IMR-90 (cell line): ENCODE measurements at regions not wholly inside any gene's neighbourhood (a gene's known extent, or its start where the extent isn't known, plus 50 kb on each side); places are given as distances from the start of the nearest gene placed in this dataset.

ENCODE experiments used
- ATAC-seq: fragments of 200-7000 bp; cut with Tn5 transposase; 2 replicates; pipeline ENCODE4 v1.9.1; 2020; ENCODE audit warnings: low read depth, mild to moderate bottlenecking, moderate library complexity
- BruUV-seq: library from RNA; stranded (reverse); fragments of 400-500 nt; replicated peaks from 2 replicates; lab custom pipeline; 2021; lab: Mats Ljungman, UMichigan
- CTCF ChIA-PET: fragments of 300-600 bp; formaldehyde crosslinking; extraction: SDS; loops from one replicate; lab custom pipeline; 2021; ENCODE audit warnings: antibody characterized with exemption; lab: Yijun Ruan, JAX
- POLR2A ChIA-PET: fragments of 300-600 bp; sonication (Branson Sonifier 250); formaldehyde crosslinking; loops from one replicate; lab custom pipeline; 2022; ENCODE audit warnings: antibody characterized with exemption; ENCODE audit not compliant: unreplicated experiment; lab: Charles Lee
- DNase-seq: peaks from one replicate; pipeline ENCODE4 v3.0.0; 2013
- H2AFZ ChIP-seq: replicated peaks from 2 replicates; pipeline ENCODE3; 2013; ENCODE audit warnings: low read length, mild to moderate bottlenecking; ENCODE audit not compliant: poor library complexity
- H2AK5ac ChIP-seq: 2 replicates; pipeline ENCODE4 v1.6.1; 2013; ENCODE audit warnings: low read depth, low read length, inconsistent platforms
- H2AK9ac ChIP-seq: replicated peaks from 2 replicates; pipeline ENCODE3; 2013; ENCODE audit warnings: mild to moderate bottlenecking, low read depth, low read length, moderate library complexity; ENCODE audit not compliant: poor library complexity
- H2BK120ac ChIP-seq: 2 replicates; pipeline ENCODE4 v1.6.1; 2013; ENCODE audit warnings: low read depth, low read length, inconsistent platforms
- H2BK15ac ChIP-seq: 3 replicates; pipeline ENCODE4 v1.6.1; 2013; ENCODE audit warnings: low read depth, low read length, inconsistent platforms
- H2BK20ac ChIP-seq: 2 replicates; pipeline ENCODE4 v1.6.1; 2013; ENCODE audit warnings: low read depth, mild to moderate bottlenecking, inconsistent platforms, low read length, moderate library complexity
- H2BK5ac ChIP-seq: 2 replicates; pipeline ENCODE4 v1.6.1; 2013; ENCODE audit warnings: mild to moderate bottlenecking, low read depth, low read length, inconsistent platforms; ENCODE audit not compliant: poor library complexity, severe bottlenecking
- H3K14ac ChIP-seq: replicated peaks from 2 replicates; pipeline ENCODE4 v1.6.1; 2013; ENCODE audit warnings: low read depth, low read length, inconsistent platforms
- H3K18ac ChIP-seq: 2 replicates; pipeline ENCODE4 v1.6.1; 2013; ENCODE audit warnings: low read depth, low read length, control low read depth
- H3K23ac ChIP-seq: 2 replicates; pipeline ENCODE4 v1.6.1; 2013; ENCODE audit warnings: low read depth, low read length, inconsistent platforms
- H3K27ac ChIP-seq: 2 replicates; pipeline ENCODE4 v1.5.1; 2013; ENCODE audit warnings: mild to moderate bottlenecking, control low read depth, low read length; ENCODE audit not compliant: insufficient read depth
- H3K27me3 ChIP-seq: 2 replicates; pipeline ENCODE4 v1.6.1; 2013; ENCODE audit warnings: low read length; ENCODE audit not compliant: control insufficient read depth, insufficient read depth
- H3K36me3 ChIP-seq: 2 replicates; pipeline ENCODE4 v1.6.1; 2013; ENCODE audit warnings: low read length, mixed read lengths; ENCODE audit not compliant: control insufficient read depth, insufficient read depth
- H3K4ac ChIP-seq: 2 replicates; pipeline ENCODE4 v1.6.1; 2013; ENCODE audit warnings: low read depth, low read length, inconsistent platforms
- H3K4me1 ChIP-seq: 2 replicates; pipeline ENCODE4 v1.6.1; 2013; ENCODE audit warnings: low read length, mixed read lengths; ENCODE audit not compliant: control insufficient read depth, insufficient read depth
- H3K4me2 ChIP-seq: 2 replicates; pipeline ENCODE4 v1.6.1; 2013; ENCODE audit warnings: low read depth, mild to moderate bottlenecking, control low read depth, low read length, moderate library complexity
- H3K4me3 ChIP-seq: 2 replicates; pipeline ENCODE4 v1.5.1; 2013; ENCODE audit warnings: low read depth, mild to moderate bottlenecking, control low read depth, low read length, moderate library complexity; ENCODE audit not compliant: insufficient read depth
- H3K56ac ChIP-seq: 2 replicates; pipeline ENCODE4 v1.6.1; 2013; ENCODE audit warnings: low read length, inconsistent platforms; ENCODE audit not compliant: insufficient read depth; ENCODE audit errors: extremely low read depth
- H3K79me1 ChIP-seq, 2 experiments: 2 replicates each; pipeline ENCODE4 v1.6.1; 2013; ENCODE audit warnings: low read length in 2 of 2, inconsistent platforms in 1 of 2, low read depth in 1 of 2
- H3K9ac ChIP-seq: 2 replicates; pipeline ENCODE4 v1.6.1; 2013; ENCODE audit warnings: low read depth, low read length, control low read depth
- H3K9me1 ChIP-seq: 2 replicates; pipeline ENCODE4 v1.6.1; 2013; ENCODE audit warnings: low read length, inconsistent platforms; ENCODE audit not compliant: insufficient read depth
- H3K9me3 ChIP-seq: 2 replicates; pipeline ENCODE4 v1.6.1; 2013; ENCODE audit warnings: low read length; ENCODE audit not compliant: control insufficient read depth, insufficient read depth
- H4K20me1 ChIP-seq: 2 replicates; pipeline ENCODE4 v1.6.1; 2013; ENCODE audit warnings: low read length, inconsistent platforms; ENCODE audit not compliant: insufficient read depth
- H4K5ac ChIP-seq: 2 replicates; pipeline ENCODE4 v1.6.1; 2013; ENCODE audit warnings: mild to moderate bottlenecking, low read depth, low read length, control low read depth
- H4K8ac ChIP-seq, 2 experiments: 2 replicates each; pipeline ENCODE4 v1.6.1; 2013; ENCODE audit warnings: low read depth in 2 of 2, low read length in 2 of 2, control low read depth in 1 of 2, inconsistent platforms in 1 of 2
- H4K91ac ChIP-seq: 2 replicates; pipeline ENCODE4 v1.6.1; 2013; ENCODE audit warnings: low read depth, low read length, inconsistent platforms; ENCODE audit not compliant: insufficient read depth
- BHLHE40 ChIP-seq: fragments of 150-350 bp; IDR thresholded peaks from 2 replicates; pipeline ENCODE4 v1.6.1; 2016; ENCODE audit warnings: mild to moderate bottlenecking, low read depth, low read length
- CEBPB ChIP-seq: IDR thresholded peaks from 2 replicates; pipeline ENCODE4 v1.6.1; 2012; ENCODE audit warnings: low read depth, low read length, improper control_type of control experiment
- CHD1 ChIP-seq: IDR thresholded peaks from 2 replicates; pipeline ENCODE4 v1.6.1; 2012; ENCODE audit warnings: low read depth, low read length, improper control_type of control experiment
- FOS ChIP-seq: fragments of 150-350 bp; IDR thresholded peaks from 2 replicates; pipeline ENCODE4 v1.6.1; 2016; ENCODE audit warnings: low read depth, low read length
- MAFK ChIP-seq: IDR thresholded peaks from 2 replicates; pipeline ENCODE4 v1.6.1; 2012; ENCODE audit warnings: low read depth, low read length, improper control_type of control experiment
- MAZ ChIP-seq: IDR thresholded peaks from 2 replicates; pipeline ENCODE4 v1.6.1; 2012; ENCODE audit warnings: low read depth, mild to moderate bottlenecking, low read length, improper control_type of control experiment, moderate library complexity, borderline replicate concordance
- NFE2L2 ChIP-seq: fragments of 150-350 bp; IDR thresholded peaks from 2 replicates; pipeline ENCODE4 v1.6.1; 2016; ENCODE audit warnings: low read depth, mild to moderate bottlenecking, low read length
- POLR2A ChIP-seq: IDR thresholded peaks from 2 replicates; pipeline ENCODE4 v1.6.1; 2012; ENCODE audit warnings: mild to moderate bottlenecking, low read depth, low read length
- RAD21 ChIP-seq: IDR thresholded peaks from 2 replicates; pipeline ENCODE4 v1.6.1; 2012; ENCODE audit warnings: low read length, improper control_type of control experiment
- RCOR1 ChIP-seq: IDR thresholded peaks from 2 replicates; pipeline ENCODE4 v1.6.1; 2012; ENCODE audit warnings: mild to moderate bottlenecking, low read length, improper control_type of control experiment; ENCODE audit not compliant: insufficient replicate concordance
- RFX5 ChIP-seq: IDR thresholded peaks from 2 replicates; pipeline ENCODE4 v1.8.0; 2012; ENCODE audit warnings: low read depth, mild to moderate bottlenecking, low read length, moderate library complexity
- SMC3 ChIP-seq: fragments of 150-350 bp; IDR thresholded peaks from 2 replicates; pipeline ENCODE4 v1.6.1; 2016; ENCODE audit warnings: low read depth, mild to moderate bottlenecking, antibody characterized with exemption, low read length, moderate library complexity
- WGBS, 2 experiments: methylation state at CpG; one replicate each; pipeline versions ENCODE4 v1.1.5 to v1.1.7; 2013; ENCODE audit warnings: missing lambda C conversion rate in 2 of 2; ENCODE audit not compliant: insufficient read length in 1 of 2; ENCODE audit errors: extremely low coverage in 2 of 2; 5-methylcytosine and 5-hydroxymethylcytosine counted together
- dilution Hi-C: fragments of 300-500 bp; cut with HindIII; formaldehyde crosslinking; loops from one replicate; pipeline ENCODE4 v1.14.3; 2018; ENCODE audit warnings: low sequenced_read_pairs; ENCODE audit not compliant: unreplicated experiment
- in situ Hi-C: fragments of 300-500 bp; cut with MboI; formaldehyde crosslinking; loops from 3 replicates; pipeline ENCODE4 v1.14.3; 2019; ENCODE audit warnings: low sequenced_read_pairs, inconsistent platforms, mixed read lengths
- intact Hi-C: fragments of 100-400 bp; cut with micrococcal nuclease; formaldehyde crosslinking; loops from 2 replicates; pipeline ENCODE4 v1.10.0; 2022
- TF ChIP-seq, protein P1 (sequence below): fragments of 150-350 bp; IDR thresholded peaks from 2 replicates; pipeline ENCODE4 v1.6.1; 2017; ENCODE audit warnings: mild to moderate bottlenecking, antibody characterized with exemption, low read length, low read depth
- TF ChIP-seq, protein P2 (sequence below): fragments of 150-350 bp; IDR thresholded peaks from 2 replicates; pipeline ENCODE4 v1.6.1; 2016; ENCODE audit warnings: low read depth, mild to moderate bottlenecking, low read length, moderate library complexity, borderline replicate concordance

DNA sequence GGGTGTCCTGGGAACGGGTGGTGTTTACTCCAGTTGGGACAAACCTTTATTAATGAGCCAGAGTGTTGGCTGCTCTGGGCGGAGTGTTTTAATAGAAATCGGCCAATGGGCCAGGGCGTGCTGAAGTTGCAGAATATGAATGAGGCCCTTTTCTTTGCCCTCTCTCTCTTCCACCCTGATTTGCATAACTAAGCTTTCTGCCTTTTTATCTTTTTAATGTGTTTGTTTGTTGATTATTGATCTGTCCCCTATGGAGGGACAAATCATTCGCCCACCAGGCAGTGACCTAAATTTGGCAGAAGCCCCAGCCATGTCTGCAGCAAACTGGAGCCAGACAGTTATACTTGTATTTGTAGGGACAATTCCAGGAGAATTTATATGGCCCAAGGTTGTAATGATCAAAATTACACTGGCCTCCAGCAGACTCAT, 420.9 kb downstream of the PREX1 start:
- POLR2A ChIA-PET = no interaction called here
- Histone ChIP-seq H3K9ac (no peak overlapping the region), H2BK5ac (no peak overlapping the region), H3K23ac (no peak overlapping the region), H4K20me1 (no peaks in the 10 kb centered on the region), H3K79me1 (no peaks in the 10 kb centered on the region), H3K4me2 (no peak overlapping the region), H2AK9ac (no peak overlapping the region), H2BK120ac (no peak overlapping the region), H3K4me1 (no peaks in the 10 kb centered on the region), H3K14ac (no peak overlapping the region), H2BK20ac (no peak overlapping the region), H3K4ac (no peak overlapping the region), H2AFZ (no peak overlapping the region), H4K91ac (no peak overlapping the region), H4K5ac (no peak overlapping the region), H3K27ac (no peak overlapping the region), H2AK5ac (no peak overlapping the region), H3K36me3 (no peaks in the 10 kb centered on the region), H3K18ac (no peak overlapping the region), H3K27me3 (peaks cover 3% of the 10 kb centered on the region; the same call in 1 of the 2 replicates), H2BK15ac (no peak overlapping the region), H4K8ac (no peak overlapping the region), H3K56ac (no peak overlapping the region), H3K4me3 (no peak overlapping the region), H3K9me3 (no peaks in the 10 kb centered on the region), H3K9me1 (no peaks in the 10 kb centered on the region)
- CTCF ChIA-PET = no interaction called here
- no peak for ATAC-seq
- dilution Hi-C loops = no loop called here
- no CpG with 5 or more reads among the region's 5 CpGs for WGBS, 2 experiments
- TF ChIP-seq NFE2L2 (no peak), FOS (no peak), CEBPB (no peak), CHD1 (no peak), BHLHE40 (no peak), SMC3 (no peak), MAFK (no peak), RFX5 (no peak), POLR2A (no peak), RCOR1 (no peak), MAZ (no peak), RAD21 (no peak)
- TF ChIP-seq, protein P1, sequence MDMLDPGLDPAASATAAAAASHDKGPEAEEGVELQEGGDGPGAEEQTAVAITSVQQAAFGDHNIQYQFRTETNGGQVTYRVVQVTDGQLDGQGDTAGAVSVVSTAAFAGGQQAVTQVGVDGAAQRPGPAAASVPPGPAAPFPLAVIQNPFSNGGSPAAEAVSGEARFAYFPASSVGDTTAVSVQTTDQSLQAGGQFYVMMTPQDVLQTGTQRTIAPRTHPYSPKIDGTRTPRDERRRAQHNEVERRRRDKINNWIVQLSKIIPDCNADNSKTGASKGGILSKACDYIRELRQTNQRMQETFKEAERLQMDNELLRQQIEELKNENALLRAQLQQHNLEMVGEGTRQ = no peak
- TF ChIP-seq, protein P2, sequence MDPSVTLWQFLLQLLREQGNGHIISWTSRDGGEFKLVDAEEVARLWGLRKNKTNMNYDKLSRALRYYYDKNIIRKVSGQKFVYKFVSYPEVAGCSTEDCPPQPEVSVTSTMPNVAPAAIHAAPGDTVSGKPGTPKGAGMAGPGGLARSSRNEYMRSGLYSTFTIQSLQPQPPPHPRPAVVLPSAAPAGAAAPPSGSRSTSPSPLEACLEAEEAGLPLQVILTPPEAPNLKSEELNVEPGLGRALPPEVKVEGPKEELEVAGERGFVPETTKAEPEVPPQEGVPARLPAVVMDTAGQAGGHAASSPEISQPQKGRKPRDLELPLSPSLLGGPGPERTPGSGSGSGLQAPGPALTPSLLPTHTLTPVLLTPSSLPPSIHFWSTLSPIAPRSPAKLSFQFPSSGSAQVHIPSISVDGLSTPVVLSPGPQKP = no peak
- BruUV-seq = no TSS peak
- no peak for DNase-seq
- intact Hi-C loops = no loop called here
- in situ Hi-C loops = no loop called here
